Fibroblast of pulmonary artery (primary cell): ENCODE measurements at regions not wholly inside any gene's neighbourhood (a gene's known extent, or its start where the extent isn't known, plus 50 kb on each side); places are given as distances from the start of the nearest gene placed in this dataset.

ENCODE experiments used
- DNase-seq: peaks from one replicate; pipeline ENCODE4 v3.0.0-alpha.2; 2010; ENCODE audit warnings: low read depth
- H3K4me3 ChIP-seq: replicated peaks from 2 replicates; pipeline ENCODE4 v1.5.1; 2011; ENCODE audit warnings: low read depth, mild to moderate bottlenecking, control low read depth, low read length, moderate library complexity
- TF ChIP-seq, protein P1 (sequence below): IDR thresholded peaks from 2 replicates; pipeline ENCODE4 v1.5.1; 2011; ENCODE audit warnings: mild to moderate bottlenecking, control low read depth, low read length, inconsistent platforms; ENCODE audit errors: missing control alignments

DNA sequence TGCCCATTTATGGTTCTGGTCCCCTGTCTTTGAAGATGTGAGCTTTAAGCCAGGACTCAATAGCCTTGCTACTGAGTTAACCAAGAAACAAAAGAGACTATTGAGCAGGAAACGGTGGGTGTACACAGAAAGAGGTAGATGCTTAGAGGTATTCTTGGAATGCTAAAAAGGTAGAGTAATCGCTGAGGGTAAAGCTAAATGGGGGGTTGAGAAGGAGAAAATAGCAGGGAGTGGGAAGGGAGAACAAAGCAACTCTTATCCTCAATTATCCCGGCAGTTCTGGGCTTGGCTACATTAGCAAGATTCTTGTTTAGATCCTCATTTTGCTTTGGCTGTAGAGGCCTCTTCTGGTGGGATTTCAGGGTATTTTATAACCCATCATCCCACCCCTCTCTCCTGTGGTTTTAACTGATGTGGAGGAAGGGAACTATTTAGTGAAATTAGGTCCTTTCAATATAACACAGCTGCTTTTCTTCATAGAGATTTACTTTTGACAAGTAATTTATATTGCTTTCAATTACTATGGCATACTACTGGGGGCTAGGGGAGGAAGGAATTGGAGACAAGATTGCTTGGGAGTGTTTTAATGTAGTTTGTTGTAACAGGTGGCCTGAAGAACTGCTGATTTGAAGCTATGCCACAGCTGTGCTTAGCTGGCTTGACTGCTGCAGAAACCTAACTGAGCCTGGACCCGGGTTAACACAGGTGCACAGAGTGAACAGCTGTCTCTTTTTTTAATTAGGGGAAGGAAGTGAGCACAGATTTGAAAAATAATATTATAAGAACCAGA, 234.3 kb upstream of the CCDC54 start:
- H3K4me3 ChIP-seq = no peak overlapping the region
- TF ChIP-seq, protein P1, sequence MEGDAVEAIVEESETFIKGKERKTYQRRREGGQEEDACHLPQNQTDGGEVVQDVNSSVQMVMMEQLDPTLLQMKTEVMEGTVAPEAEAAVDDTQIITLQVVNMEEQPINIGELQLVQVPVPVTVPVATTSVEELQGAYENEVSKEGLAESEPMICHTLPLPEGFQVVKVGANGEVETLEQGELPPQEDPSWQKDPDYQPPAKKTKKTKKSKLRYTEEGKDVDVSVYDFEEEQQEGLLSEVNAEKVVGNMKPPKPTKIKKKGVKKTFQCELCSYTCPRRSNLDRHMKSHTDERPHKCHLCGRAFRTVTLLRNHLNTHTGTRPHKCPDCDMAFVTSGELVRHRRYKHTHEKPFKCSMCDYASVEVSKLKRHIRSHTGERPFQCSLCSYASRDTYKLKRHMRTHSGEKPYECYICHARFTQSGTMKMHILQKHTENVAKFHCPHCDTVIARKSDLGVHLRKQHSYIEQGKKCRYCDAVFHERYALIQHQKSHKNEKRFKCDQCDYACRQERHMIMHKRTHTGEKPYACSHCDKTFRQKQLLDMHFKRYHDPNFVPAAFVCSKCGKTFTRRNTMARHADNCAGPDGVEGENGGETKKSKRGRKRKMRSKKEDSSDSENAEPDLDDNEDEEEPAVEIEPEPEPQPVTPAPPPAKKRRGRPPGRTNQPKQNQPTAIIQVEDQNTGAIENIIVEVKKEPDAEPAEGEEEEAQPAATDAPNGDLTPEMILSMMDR = no peak
- DNase-seq = no peak

DNA sequence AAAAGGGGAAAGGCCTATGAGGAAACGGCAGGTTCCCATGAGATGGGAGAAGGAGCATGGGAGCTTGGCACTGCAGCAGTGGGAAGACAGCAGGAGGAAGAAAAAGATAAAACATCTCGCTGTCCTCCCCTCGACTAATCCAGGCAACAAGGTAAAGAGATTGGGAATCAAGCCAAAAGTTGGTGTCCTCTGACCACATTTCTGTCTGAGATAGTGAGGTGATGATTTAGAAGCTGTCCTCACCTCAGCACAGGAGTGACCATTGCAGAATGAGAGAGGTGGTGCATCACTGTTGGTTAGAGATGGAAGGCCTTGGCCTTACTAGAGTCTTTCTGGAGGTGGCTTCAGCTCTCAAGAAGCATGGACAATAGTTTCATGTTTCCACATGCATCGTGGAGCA, 226.6 kb upstream of the CCDC54 start:
- no peak for DNase-seq
- TF ChIP-seq, protein P1 = no peak
- no peak overlapping the region for H3K4me3 ChIP-seq

DNA sequence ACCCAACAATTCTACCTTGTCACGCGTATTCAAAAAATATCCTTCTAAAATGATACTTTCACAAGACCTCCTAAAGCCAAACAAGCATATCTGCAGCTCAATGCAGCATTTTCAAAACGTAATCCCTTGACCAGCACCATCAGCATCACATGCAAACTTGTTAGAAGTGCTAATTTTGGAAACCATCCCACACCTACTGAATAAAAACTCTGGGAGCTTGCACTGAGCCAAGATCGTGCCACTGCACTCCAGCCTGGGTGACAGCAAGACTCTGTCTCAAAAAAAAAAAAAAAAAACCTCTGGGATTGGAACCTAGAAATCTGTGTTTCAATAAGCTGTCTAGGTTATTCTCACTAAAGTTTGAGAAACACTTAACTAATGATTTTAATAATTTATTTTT, 223.3 kb upstream of the CCDC54 start:
- no peak overlapping the region for H3K4me3 ChIP-seq
- no peak for DNase-seq
- TF ChIP-seq, protein P1 = no peak

DNA sequence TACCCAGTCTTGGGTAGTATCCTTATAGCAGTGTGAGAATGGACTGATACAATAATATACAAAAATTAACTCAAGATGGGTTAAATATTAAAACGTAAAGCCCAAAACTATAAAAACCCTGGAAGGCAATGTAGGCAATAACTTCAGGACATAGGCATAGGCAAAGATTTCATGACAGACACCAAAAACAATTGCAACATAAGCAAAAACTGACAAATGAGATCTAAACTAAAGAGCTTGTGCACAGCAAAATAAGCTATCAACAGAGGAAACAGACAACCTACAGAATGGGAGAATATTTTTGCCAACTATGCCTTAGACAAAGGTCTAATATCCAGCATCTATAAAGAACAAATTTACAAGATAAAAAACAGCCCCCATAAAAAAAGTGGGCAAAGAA, 204.8 kb upstream of the CCDC54 start:
- TF ChIP-seq, protein P1 = no peak
- H3K4me3 ChIP-seq = no peak overlapping the region
- no peak for DNase-seq

DNA sequence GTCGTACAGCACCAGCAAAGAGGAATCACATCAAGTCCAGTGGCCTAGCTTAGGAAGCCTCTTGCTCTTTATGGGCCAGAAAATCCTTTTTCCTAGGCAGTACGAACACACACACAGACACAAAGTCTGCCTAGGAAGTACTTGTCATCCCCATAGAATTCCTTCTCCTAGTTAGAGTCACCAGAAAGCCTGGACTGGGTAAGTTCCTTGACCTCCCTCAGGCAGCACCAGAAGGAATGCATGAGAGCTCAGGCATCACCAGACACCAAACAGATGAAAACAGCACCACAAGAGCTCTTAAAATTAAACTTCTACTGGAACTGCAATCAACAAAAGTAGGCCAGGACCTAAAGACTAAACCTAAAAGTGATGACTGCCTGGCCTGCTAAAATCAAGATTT, 192.9 kb upstream of the CCDC54 start:
- DNase-seq = no peak
- H3K4me3 ChIP-seq = no peak overlapping the region
- TF ChIP-seq, protein P1 = no peak

DNA sequence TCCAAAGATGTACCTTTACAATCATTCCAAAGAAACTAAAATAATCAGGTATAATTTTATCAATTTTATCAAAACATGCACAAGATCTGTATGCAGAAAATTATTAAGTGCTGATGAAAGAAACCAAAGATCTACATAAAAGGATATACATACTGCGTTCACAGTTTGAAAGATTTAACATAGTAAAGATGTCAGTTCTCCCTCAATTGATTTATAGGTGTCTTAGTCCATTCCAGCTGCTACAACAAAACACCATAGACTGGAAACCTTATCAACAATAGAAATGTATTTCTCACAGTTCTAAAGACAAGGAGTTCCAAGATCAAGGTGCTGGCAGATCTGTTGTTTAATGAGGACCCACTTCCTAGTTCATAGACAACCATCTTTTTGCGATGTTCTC, 189.0 kb upstream of the CCDC54 start:
- H3K4me3 ChIP-seq = no peak overlapping the region
- DNase-seq = no peak
- TF ChIP-seq, protein P1 = no peak
